AG04450 (cell line): ENCODE measurements at regions not wholly inside any gene's neighbourhood (a gene's known extent, or its start where the extent isn't known, plus 50 kb on each side); places are given as distances from the start of the nearest gene placed in this dataset.

Experiments used
- CTCF ChIA-PET: fragments of 300-600, 350-600 bp; formaldehyde crosslinking; extraction: SDS; loops from one replicate; lab custom pipeline; 2022; ENCODE audit warnings: antibody characterized with exemption, inconsistent platforms; lab: Charles Lee
- POLR2A ChIA-PET: fragments of 350-600 bp; formaldehyde crosslinking; extraction: SDS; loops from one replicate; lab custom pipeline; 2021; ENCODE audit warnings: antibody characterized with exemption, inconsistent platforms; lab: Yijun Ruan, JAX
- DNase-seq: peaks from one replicate; pipeline ENCODE4 v3.0.0-alpha.2; 2011; ENCODE audit warnings: low read depth, low spot score
- H3K27ac ChIP-seq: one replicate; pipeline ENCODE4 v1.5.1; 2012; ENCODE audit warnings: low read depth, low read length, control low read depth
- H3K27me3 ChIP-seq: one replicate; pipeline ENCODE4 v1.6.0; 2012; ENCODE audit warnings: low read length; ENCODE audit not compliant: control insufficient read depth, insufficient read depth
- H3K4me3 ChIP-seq: 2 replicates; pipeline ENCODE4 v1.5.1; 2011; ENCODE audit warnings: mild to moderate bottlenecking, low read depth, low read length, control low read depth
- H3K9me3 ChIP-seq: 2 replicates; pipeline ENCODE4 v1.5.1; 2012; ENCODE audit warnings: low read length; ENCODE audit not compliant: control insufficient read depth, insufficient read depth
- TF ChIP-seq, protein P1 (sequence below): IDR thresholded peaks from 2 replicates; pipeline ENCODE4 v1.5.1; 2011; ENCODE audit warnings: low read depth, low read length, control low read depth, inconsistent platforms

- H3K9me3 ChIP-seq: peaks cover 54% of the 10 kb centered on the region
- CTCF ChIA-PET: no interaction called here
Observed at GRCh38 chr13:111573801-111574200, 253.4 kb downstream of the TEX29 start.

GRCh38 chr13:111575276-111575675 lies 254.8 kb downstream of the TEX29 start:
- CTCF ChIA-PET: no interaction called here
- Histone ChIP-seq H3K27me3 (no peaks in the 10 kb centered on the region), H3K27ac (no peak overlapping the region), H3K4me3 (no peak overlapping the region), H3K9me3 (peaks cover 53% of the 10 kb centered on the region)
- POLR2A ChIA-PET: no interaction called here
- TF ChIP-seq, protein P1, sequence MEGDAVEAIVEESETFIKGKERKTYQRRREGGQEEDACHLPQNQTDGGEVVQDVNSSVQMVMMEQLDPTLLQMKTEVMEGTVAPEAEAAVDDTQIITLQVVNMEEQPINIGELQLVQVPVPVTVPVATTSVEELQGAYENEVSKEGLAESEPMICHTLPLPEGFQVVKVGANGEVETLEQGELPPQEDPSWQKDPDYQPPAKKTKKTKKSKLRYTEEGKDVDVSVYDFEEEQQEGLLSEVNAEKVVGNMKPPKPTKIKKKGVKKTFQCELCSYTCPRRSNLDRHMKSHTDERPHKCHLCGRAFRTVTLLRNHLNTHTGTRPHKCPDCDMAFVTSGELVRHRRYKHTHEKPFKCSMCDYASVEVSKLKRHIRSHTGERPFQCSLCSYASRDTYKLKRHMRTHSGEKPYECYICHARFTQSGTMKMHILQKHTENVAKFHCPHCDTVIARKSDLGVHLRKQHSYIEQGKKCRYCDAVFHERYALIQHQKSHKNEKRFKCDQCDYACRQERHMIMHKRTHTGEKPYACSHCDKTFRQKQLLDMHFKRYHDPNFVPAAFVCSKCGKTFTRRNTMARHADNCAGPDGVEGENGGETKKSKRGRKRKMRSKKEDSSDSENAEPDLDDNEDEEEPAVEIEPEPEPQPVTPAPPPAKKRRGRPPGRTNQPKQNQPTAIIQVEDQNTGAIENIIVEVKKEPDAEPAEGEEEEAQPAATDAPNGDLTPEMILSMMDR: no peak
- no peak for DNase-seq

More at GRCh38 chr13:111573801-111574200, 253.4 kb downstream of the TEX29 start:
- POLR2A ChIA-PET: no interaction called here
- no peak overlapping the region for H3K4me3 ChIP-seq
- H3K27ac ChIP-seq: no peak overlapping the region
- TF ChIP-seq, protein P1: no peak
- no peak for DNase-seq
- no peaks in the 10 kb centered on the region for H3K27me3 ChIP-seq

DNA sequence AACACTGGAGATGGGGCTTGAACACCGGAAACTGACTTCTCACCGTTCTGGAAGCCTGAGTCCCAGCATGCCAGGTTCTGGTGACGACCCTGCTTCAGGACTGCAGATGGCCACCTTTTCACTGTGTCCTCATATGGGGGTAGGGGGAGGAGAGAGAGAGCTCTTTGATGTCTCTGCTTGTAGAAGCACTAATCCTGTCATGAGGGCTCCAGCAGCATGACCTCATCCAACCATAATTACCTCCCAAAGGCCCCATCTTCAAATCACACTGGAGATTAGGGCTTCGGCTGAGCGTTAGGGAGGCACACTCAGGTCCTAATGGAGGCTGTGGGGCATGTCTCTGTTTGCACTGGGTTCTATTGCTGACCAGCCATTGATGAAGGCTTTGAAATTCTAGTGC lies 255.3 kb downstream of the TEX29 start:
- Histone ChIP-seq H3K27ac (no peak overlapping the region), H3K4me3 (no peak overlapping the region), H3K9me3 (peaks cover 57% of the 10 kb centered on the region), H3K27me3 (no peaks in the 10 kb centered on the region)
- DNase-seq: no peak
- POLR2A ChIA-PET: no interaction called here
- TF ChIP-seq, protein P1: no peak
- CTCF ChIA-PET: no interaction called here

- Histone ChIP-seq H3K27me3 (no peaks in the 10 kb centered on the region), H3K27ac (no peak overlapping the region), H3K9me3 (peaks cover 56% of the 10 kb centered on the region), H3K4me3 (no peak overlapping the region)
- ChIA-PET POLR2A (no interaction called here), CTCF (no interaction called here)
- TF ChIP-seq, protein P1: no peak
- DNase-seq: no peak
Observed at GRCh38 chr13:111577208-111577828, 256.9 kb downstream of the TEX29 start.

- Histone ChIP-seq H3K27ac (no peak overlapping the region), H3K27me3 (no peaks in the 10 kb centered on the region), H3K4me3 (no peak overlapping the region), H3K9me3 (peaks cover 60% of the 10 kb centered on the region)
- TF ChIP-seq, protein P1: no peak
- DNase-seq: no peak
- POLR2A ChIA-PET: no interaction called here
- CTCF ChIA-PET: no interaction called here
Observed at GRCh38 chr13:111577956-111578605, 257.6 kb downstream of the TEX29 start.
